22Rv1 (cell line): ENCODE measurements at regions not wholly inside any gene's neighbourhood (a gene's known extent, or its start where the extent isn't known, plus 50 kb on each side); places are given as distances from the start of the nearest gene placed in this dataset.

Experiments used
- ZFX ChIP-seq: fragments of 450-650 bp; IDR thresholded peaks from 2 replicates; pipeline ENCODE4 v1.6.1; 2017; ENCODE audit warnings: antibody characterized with exemption, borderline replicate concordance
- TF ChIP-seq, protein P1 (sequence below): fragments of 450-650 bp; IDR thresholded peaks from 2 replicates; pipeline ENCODE4 v1.5.1; 2017; ENCODE audit warnings: mild to moderate bottlenecking

DNA sequence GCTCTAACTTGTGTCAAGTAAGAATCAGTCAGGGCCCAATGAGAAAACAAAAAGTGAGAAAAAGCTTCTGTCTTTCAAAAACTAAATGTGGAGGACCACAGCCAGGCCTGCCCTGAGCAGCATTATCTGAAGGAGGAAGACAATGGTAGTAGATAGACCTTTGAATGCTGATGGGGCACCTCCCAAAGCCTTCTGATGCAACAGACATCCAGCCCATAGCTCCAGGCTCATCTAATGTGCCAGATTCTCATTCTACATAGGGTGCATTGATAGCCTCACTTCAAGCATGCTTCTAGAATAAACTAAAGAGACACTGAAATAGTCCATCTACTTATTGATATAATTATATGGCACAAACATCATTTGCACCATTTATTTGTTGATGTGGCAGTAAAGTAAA, 351.6 kb downstream of the HHIPL2 start:
- TF ChIP-seq, protein P1, sequence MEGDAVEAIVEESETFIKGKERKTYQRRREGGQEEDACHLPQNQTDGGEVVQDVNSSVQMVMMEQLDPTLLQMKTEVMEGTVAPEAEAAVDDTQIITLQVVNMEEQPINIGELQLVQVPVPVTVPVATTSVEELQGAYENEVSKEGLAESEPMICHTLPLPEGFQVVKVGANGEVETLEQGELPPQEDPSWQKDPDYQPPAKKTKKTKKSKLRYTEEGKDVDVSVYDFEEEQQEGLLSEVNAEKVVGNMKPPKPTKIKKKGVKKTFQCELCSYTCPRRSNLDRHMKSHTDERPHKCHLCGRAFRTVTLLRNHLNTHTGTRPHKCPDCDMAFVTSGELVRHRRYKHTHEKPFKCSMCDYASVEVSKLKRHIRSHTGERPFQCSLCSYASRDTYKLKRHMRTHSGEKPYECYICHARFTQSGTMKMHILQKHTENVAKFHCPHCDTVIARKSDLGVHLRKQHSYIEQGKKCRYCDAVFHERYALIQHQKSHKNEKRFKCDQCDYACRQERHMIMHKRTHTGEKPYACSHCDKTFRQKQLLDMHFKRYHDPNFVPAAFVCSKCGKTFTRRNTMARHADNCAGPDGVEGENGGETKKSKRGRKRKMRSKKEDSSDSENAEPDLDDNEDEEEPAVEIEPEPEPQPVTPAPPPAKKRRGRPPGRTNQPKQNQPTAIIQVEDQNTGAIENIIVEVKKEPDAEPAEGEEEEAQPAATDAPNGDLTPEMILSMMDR, result no peak
- no peak for TF ChIP-seq ZFX
